ENCODE measurements at regions not wholly inside any gene's neighbourhood (a gene's known extent, or its start where the extent isn't known, plus 50 kb on each side); places are given as distances from the start of the nearest gene placed in this dataset.

DNA sequence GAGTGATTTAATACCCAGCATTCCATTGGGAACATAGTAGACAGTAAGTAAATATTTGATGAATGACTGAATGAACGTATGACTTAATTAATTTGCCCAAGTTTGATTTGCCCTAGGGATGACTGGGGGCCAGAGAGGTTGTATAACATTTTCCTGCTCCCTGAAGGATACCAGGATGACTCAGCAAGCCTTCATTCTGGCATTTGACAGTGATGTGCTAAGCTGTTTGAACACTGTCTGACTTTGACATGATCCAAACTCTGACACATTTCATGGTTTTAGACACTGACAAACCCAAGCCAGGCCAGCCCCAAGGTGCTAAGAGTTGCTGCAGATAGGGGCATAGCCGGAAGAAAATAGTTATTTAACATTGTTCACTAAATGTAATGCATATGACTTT is 53.4 kb upstream of the KLF12 start (continued):
- TF ChIP-seq ZNF556 (CRISPR knock-in tag; IDR thresholded peaks at IDR 0.05; ENCODE audit: borderline replicate concordance) (no peak), NFIB (CRISPR knock-in tag; IDR thresholded peaks at IDR 0.05; ENCODE audit: borderline replicate concordance) (no peak), DBP (CRISPR knock-in tag; IDR thresholded peaks at IDR 0.05; ENCODE audit: not compliant biosample characterization) (no peak), ZNF781 (CRISPR knock-in tag; IDR thresholded peaks at IDR 0.05; ENCODE audit: borderline replicate concordance, not compliant biosample characterization) (no peak), ZNF564 (CRISPR knock-in tag; IDR thresholded peaks at IDR 0.05) (no peak), ZNF354B (CRISPR knock-in tag; IDR thresholded peaks at IDR 0.05) (no peak), EP300 (IDR thresholded peaks at IDR 0.05; ENCODE audit: low read depth in 2 of 2, low read length in 2 of 2) (0 out of 4 replicates have a peak, but pooled peaks of 1 of the 2 experiments have one; percentile 6), EP300 (CRISPR knock-in tag; IDR thresholded peaks at IDR 0.05; ENCODE audit: borderline replicate concordance) (no peak), NR2F2 (IDR thresholded peaks at IDR 0.05; ENCODE audit: borderline replicate concordance, low read depth) (no peak), NFE2L2 (IDR thresholded peaks at IDR 0.05; ENCODE audit: low read length) (peak; percentile 95), MAFF (IDR thresholded peaks at IDR 0.05; ENCODE audit: low read depth, low read length) (peak; percentile 57), CREM (IDR thresholded peaks at IDR 0.05) (no peak), CREM (CRISPR knock-in tag; IDR thresholded peaks at IDR 0.05) (no peak), TEF (CRISPR knock-in tag; IDR thresholded peaks at IDR 0.05) (peak; percentile 79; the same call in 1 of the 2 replicates), HNRNPLL (IDR thresholded peaks at IDR 0.05; ENCODE audit: low read depth, low read length, poor library complexity, severe bottlenecking) (no peak), ZNF773 (CRISPR knock-in tag; IDR thresholded peaks at IDR 0.05; ENCODE audit: borderline replicate concordance) (no peak), PRPF4 (IDR thresholded peaks at IDR 0.05; ENCODE audit: low read depth, low read length, poor library complexity, severe bottlenecking) (no peak), CCDC6 (CRISPR knock-in tag; IDR thresholded peaks at IDR 0.05) (no peak), KDM5A (IDR thresholded peaks at IDR 0.05; ENCODE audit: borderline replicate concordance, low read length) (no peak), MAFK (conservative IDR thresholded peaks at IDR 0.05 in 1 of 2, IDR thresholded peaks at IDR 0.05 in 1 of 2; ENCODE audit: low read length in 2 of 2) (peak; percentile 67 to 72), FOSL2 (CRISPR knock-in tag; IDR thresholded peaks at IDR 0.05) (peak; percentile 87), ZZZ3 (CRISPR knock-in tag; IDR thresholded peaks at IDR 0.05; ENCODE audit: borderline replicate concordance) (no peak), NBN (conservative IDR thresholded peaks at IDR 0.05) (no peak), SAP130 (CRISPR knock-in tag; IDR thresholded peaks at IDR 0.05; ENCODE audit: low read depth) (0 out of 2 replicates have a peak, but pooled peaks have one; percentile 33), FLYWCH1 (CRISPR knock-in tag; IDR thresholded peaks at IDR 0.05) (no peak)
- TF ChIP-seq, protein P1, sequence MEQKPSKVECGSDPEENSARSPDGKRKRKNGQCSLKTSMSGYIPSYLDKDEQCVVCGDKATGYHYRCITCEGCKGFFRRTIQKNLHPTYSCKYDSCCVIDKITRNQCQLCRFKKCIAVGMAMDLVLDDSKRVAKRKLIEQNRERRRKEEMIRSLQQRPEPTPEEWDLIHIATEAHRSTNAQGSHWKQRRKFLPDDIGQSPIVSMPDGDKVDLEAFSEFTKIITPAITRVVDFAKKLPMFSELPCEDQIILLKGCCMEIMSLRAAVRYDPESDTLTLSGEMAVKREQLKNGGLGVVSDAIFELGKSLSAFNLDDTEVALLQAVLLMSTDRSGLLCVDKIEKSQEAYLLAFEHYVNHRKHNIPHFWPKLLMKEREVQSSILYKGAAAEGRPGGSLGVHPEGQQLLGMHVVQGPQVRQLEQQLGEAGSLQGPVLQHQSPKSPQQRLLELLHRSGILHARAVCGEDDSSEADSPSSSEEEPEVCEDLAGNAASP (CRISPR knock-in tag; IDR thresholded peaks at IDR 0.05; ENCODE audit: borderline replicate concordance), result no peak
- TF ChIP-seq, protein P2, sequence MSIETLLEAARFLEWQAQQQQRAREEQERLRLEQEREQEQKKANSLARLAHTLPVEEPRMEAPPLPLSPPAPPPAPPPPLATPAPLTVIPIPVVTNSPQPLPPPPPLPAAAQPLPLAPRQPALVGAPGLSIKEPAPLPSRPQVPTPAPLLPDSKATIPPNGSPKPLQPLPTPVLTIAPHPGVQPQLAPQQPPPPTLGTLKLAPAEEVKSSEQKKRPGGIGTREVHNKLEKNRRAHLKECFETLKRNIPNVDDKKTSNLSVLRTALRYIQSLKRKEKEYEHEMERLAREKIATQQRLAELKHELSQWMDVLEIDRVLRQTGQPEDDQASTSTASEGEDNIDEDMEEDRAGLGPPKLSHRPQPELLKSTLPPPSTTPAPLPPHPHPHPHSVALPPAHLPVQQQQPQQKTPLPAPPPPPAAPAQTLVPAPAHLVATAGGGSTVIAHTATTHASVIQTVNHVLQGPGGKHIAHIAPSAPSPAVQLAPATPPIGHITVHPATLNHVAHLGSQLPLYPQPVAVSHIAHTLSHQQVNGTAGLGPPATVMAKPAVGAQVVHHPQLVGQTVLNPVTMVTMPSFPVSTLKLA (IDR thresholded peaks at IDR 0.05), result no peak
- TF ChIP-seq, protein P3, sequence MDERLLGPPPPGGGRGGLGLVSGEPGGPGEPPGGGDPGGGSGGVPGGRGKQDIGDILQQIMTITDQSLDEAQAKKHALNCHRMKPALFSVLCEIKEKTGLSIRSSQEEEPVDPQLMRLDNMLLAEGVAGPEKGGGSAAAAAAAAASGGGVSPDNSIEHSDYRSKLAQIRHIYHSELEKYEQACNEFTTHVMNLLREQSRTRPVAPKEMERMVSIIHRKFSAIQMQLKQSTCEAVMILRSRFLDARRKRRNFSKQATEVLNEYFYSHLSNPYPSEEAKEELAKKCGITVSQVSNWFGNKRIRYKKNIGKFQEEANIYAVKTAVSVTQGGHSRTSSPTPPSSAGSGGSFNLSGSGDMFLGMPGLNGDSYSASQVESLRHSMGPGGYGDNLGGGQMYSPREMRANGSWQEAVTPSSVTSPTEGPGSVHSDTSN (CRISPR knock-in tag; IDR thresholded peaks at IDR 0.05), result peak; percentile 46; the same call in 1 of the 2 replicates
